Spleen (tissue), 11 donors: ENCODE measurements at regions not wholly inside any gene's neighbourhood (a gene's known extent, or its start where the extent isn't known, plus 50 kb on each side); places are given as distances from the start of the nearest gene placed in this dataset.

ENCODE experiments used
- DNase-seq: peaks from one replicate; pipeline ENCODE4 v3.0.0-alpha.2; 2020
- H3K27ac ChIP-seq, 8 donors: fragments of 200-600 bp; sonication (generic) in 7 of 8; 1 replicate in 4 of 8; 2 replicates in 4 of 8; pipeline versions ENCODE4 v1.5.0 to v1.8.0; 2016 to 2021; ENCODE audit warnings: inconsistent platforms in 4 of 8, mild to moderate bottlenecking in 4 of 8, moderate library complexity in 1 of 8
- H3K27me3 ChIP-seq, 7 donors: fragments of 200-600 bp; sonication (generic) in 6 of 7; replicated peaks in 1 of 7; 1 replicate in 4 of 7; 2 replicates in 3 of 7; pipeline versions ENCODE4 v1.5.0 to v1.8.0; 2016 to 2021; ENCODE audit warnings: inconsistent platforms in 3 of 7, mild to moderate bottlenecking in 1 of 7
- H3K36me3 ChIP-seq, 6 donors: fragments of 200-600 bp; sonication (generic) in 5 of 6; 1 replicate in 4 of 6; 2 replicates in 2 of 6; pipeline versions ENCODE4 v1.5.0 to v1.8.0; 2016 to 2021; ENCODE audit warnings: inconsistent platforms in 2 of 6
- H3K4me1 ChIP-seq, 6 donors: fragments of 200-600 bp; sonication (generic) in 5 of 6; 1 replicate in 3 of 6; 2 replicates in 3 of 6; pipeline versions ENCODE4 v1.5.0 to v1.8.0; 2016 to 2021; ENCODE audit warnings: inconsistent platforms in 3 of 6
- H3K4me3 ChIP-seq, 8 donors: fragments of 200-600 bp; sonication (generic) in 7 of 8; 1 replicate in 4 of 8; 2 replicates in 4 of 8; pipeline versions ENCODE4 v1.5.0 to v1.8.0; 2016 to 2021; ENCODE audit warnings: inconsistent platforms in 4 of 8, mild to moderate bottlenecking in 4 of 8, moderate library complexity in 2 of 8
- H3K9me3 ChIP-seq, 8 donors: fragments of 200-600 bp; sonication (generic) in 7 of 8; 1 replicate in 4 of 8; 2 replicates in 4 of 8; pipeline versions ENCODE4 v1.5.0 to v1.8.0; 2016 to 2021; ENCODE audit warnings: inconsistent platforms in 4 of 8
- POLR2A ChIP-seq, 3 donors: fragments of 450-650 bp; IDR thresholded peaks; one replicate each; pipeline ENCODE4 v1.5.1; 2017; ENCODE audit warnings: antibody characterized with exemption in 3 of 3, mild to moderate bottlenecking in 1 of 3
- POLR2AphosphoS5 ChIP-seq, 3 donors: sonication (generic); formaldehyde crosslinking; IDR thresholded peaks; one replicate each; pipeline ENCODE4 v1.5.1; 2017; ENCODE audit warnings: antibody characterized with exemption in 3 of 3
- WGBS, 5 donors: extraction: QIAGEN DNeasy Blood & Tissue Kit in 3 of 5; methylation state at CpG; one replicate each; pipeline versions ENCODE4 v1.1.5 to v1.1.7; 2013 to 2018; 5-methylcytosine and 5-hydroxymethylcytosine counted together
- intact Hi-C: fragments of 100-400 bp; cut with DNase I; formaldehyde crosslinking; loops from one replicate; pipeline ENCODE4 v1.15.0; 2023; ENCODE audit warnings: low total_unique reads
- TF ChIP-seq, protein P1 (sequence below), 11 experiments: fragments of 200-600 bp in 7 of 11; fragments of 450-650 bp in 4 of 11; sonication (generic) in 4 of 11; IDR thresholded peaks in 8 of 11; conservative IDR thresholded peaks in 3 of 11; 1 replicate in 7 of 11; 2 replicates in 4 of 11; pipeline versions ENCODE4 v1.4.0 to v1.8.0; 2016 to 2021; ENCODE audit warnings: antibody characterized with exemption in 11 of 11, inconsistent platforms in 4 of 11, mild to moderate bottlenecking in 1 of 11
- donor health status: healthy with polysubstance abuse.
- donor health status: DM: no; HTN: no; CAD: no; lungs with moderate emphysema.
- donor health status: DM: no; HTN: no; CAD: no.
- donor health status: Bipolar disorder and iron deficiency.
- donor health status: healthy.
- donor health status: DM: no; HTN: no; CAD: no.
- donor health status: DM: yes; HTN: yes; CAD: no.

DNA sequence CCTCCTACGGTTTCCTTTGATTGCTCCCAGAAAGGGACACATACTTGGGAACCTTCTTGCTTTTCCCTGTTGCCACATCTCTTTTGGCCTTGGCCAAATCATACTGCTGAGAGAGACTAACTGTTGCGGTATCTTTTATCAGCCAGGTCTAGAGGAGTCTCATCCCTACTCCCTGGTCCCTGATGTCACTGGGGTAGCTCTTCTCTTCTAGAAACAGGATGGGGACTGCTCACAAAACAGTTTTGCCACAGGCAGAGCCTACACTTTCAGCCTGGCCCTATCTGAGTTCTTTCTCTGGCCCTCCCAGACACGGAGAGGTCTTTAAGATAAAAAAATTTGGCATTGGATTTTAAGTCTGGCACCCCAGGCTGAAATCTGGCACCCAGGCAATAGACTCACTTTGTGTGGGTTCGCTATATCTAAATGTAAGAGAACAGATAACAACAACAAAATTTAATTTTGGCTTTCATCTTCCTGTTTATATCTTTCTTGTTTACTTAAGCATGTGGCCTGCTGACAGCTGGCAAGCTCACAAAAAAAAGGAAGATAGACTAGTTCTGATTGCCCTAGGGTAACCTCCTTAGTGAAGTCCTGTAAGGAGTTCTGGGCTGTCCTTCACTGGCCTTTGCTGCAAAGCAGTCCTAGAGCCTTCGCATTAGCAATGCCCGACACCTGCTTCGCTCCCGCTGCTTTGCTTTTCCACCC is 228.3 kb upstream of the NPVF start:
- no peaks in the 10 kb centered on the region for H3K36me3 ChIP-seq
- TF ChIP-seq, protein P1, sequence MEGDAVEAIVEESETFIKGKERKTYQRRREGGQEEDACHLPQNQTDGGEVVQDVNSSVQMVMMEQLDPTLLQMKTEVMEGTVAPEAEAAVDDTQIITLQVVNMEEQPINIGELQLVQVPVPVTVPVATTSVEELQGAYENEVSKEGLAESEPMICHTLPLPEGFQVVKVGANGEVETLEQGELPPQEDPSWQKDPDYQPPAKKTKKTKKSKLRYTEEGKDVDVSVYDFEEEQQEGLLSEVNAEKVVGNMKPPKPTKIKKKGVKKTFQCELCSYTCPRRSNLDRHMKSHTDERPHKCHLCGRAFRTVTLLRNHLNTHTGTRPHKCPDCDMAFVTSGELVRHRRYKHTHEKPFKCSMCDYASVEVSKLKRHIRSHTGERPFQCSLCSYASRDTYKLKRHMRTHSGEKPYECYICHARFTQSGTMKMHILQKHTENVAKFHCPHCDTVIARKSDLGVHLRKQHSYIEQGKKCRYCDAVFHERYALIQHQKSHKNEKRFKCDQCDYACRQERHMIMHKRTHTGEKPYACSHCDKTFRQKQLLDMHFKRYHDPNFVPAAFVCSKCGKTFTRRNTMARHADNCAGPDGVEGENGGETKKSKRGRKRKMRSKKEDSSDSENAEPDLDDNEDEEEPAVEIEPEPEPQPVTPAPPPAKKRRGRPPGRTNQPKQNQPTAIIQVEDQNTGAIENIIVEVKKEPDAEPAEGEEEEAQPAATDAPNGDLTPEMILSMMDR (IDR thresholded peaks at IDR 0.05 in 8 of 11, conservative IDR thresholded peaks at IDR 0.05 in 3 of 11): no peak
- TF ChIP-seq POLR2AphosphoS5 (IDR thresholded peaks at IDR 0.05) (no peak), POLR2A (IDR thresholded peaks at IDR 0.05) (no peak)
- no peak overlapping the region for H3K4me3 ChIP-seq
- H3K27me3 ChIP-seq: no peaks in the 10 kb centered on the region
- H3K9me3 ChIP-seq: no peaks in the 10 kb centered on the region
- DNase-seq: no peak
- intact Hi-C loops: no loop called here
- peak overlapping the region in 6 of 8 donors; percentile 30 to 62 (median 55) for H3K27ac ChIP-seq
- peaks cover 0 to 21% (median 3%) of the 10 kb centered on the region in 6 donors for H3K4me1 ChIP-seq
- WGBS, 5 donors: 58 to 80% (median 71%) methylated on average over 8 of the region's 8 CpGs

GRCh38 chr7:25459057-25459456 is 230.8 kb upstream of the NPVF start:
- H3K27me3 ChIP-seq: no peaks in the 10 kb centered on the region
- H3K4me1 ChIP-seq: peaks cover 0 to 21% (median 3%) of the 10 kb centered on the region in 6 donors
- no peak overlapping the region for H3K27ac ChIP-seq

GRCh38 chr7:25460433-25460832 is 232.1 kb upstream of the NPVF start:
- DNase-seq: no peak
- WGBS, 5 donors: 45 to 76% (median 68%) methylated on average over 5 of the region's 5 CpGs
- Histone ChIP-seq H3K9me3 (no peaks in the 10 kb centered on the region), H3K27ac (no peak overlapping the region), H3K4me1 (peaks cover 0 to 12% (median 3%) of the 10 kb centered on the region in 6 donors), H3K4me3 (no peak overlapping the region), H3K27me3 (no peaks in the 10 kb centered on the region), H3K36me3 (no peaks in the 10 kb centered on the region)
- TF ChIP-seq, protein P1 (IDR thresholded peaks at IDR 0.05 in 8 of 11, conservative IDR thresholded peaks at IDR 0.05 in 3 of 11): no peak
- no peak for TF ChIP-seq POLR2AphosphoS5 (IDR thresholded peaks at IDR 0.05)
- no peak for TF ChIP-seq POLR2A (IDR thresholded peaks at IDR 0.05)
- intact Hi-C loops: no loop called here

More at GRCh38 chr7:25459057-25459456, 230.8 kb upstream of the NPVF start:
- H3K9me3 ChIP-seq: no peaks in the 10 kb centered on the region
- no peak overlapping the region for H3K4me3 ChIP-seq
- TF ChIP-seq POLR2AphosphoS5 (IDR thresholded peaks at IDR 0.05) (no peak), POLR2A (IDR thresholded peaks at IDR 0.05) (no peak)
- TF ChIP-seq, protein P1 (IDR thresholded peaks at IDR 0.05 in 8 of 11, conservative IDR thresholded peaks at IDR 0.05 in 3 of 11): no peak
- no peak for DNase-seq
- intact Hi-C loops: no loop called here
- no peaks in the 10 kb centered on the region for H3K36me3 ChIP-seq

GRCh38 chr7:25469669-25470068 is 241.4 kb upstream of the NPVF start:
- Histone ChIP-seq H3K4me3 (no peak overlapping the region), H3K36me3 (no peaks in the 10 kb centered on the region), H3K27me3 (peaks cover 0 to 5% (median 0%) of the 10 kb centered on the region in 7 donors), H3K4me1 (no peaks in the 10 kb centered on the region), H3K9me3 (no peaks in the 10 kb centered on the region), H3K27ac (no peak overlapping the region)
- TF ChIP-seq POLR2A (IDR thresholded peaks at IDR 0.05): no peak
- TF ChIP-seq, protein P1 (IDR thresholded peaks at IDR 0.05 in 8 of 11, conservative IDR thresholded peaks at IDR 0.05 in 3 of 11): no peak
- no peak for TF ChIP-seq POLR2AphosphoS5 (IDR thresholded peaks at IDR 0.05)
- WGBS, 5 donors: 85 to 92% (median 89%) methylated on average over 6 of the region's 6 CpGs
- no peak for DNase-seq
- intact Hi-C loops: no loop called here
